ENCODE measurements at regions not wholly inside any gene's neighbourhood (a gene's known extent, or its start where the extent isn't known, plus 50 kb on each side); places are given as distances from the start of the nearest gene placed in this dataset.

DNA sequence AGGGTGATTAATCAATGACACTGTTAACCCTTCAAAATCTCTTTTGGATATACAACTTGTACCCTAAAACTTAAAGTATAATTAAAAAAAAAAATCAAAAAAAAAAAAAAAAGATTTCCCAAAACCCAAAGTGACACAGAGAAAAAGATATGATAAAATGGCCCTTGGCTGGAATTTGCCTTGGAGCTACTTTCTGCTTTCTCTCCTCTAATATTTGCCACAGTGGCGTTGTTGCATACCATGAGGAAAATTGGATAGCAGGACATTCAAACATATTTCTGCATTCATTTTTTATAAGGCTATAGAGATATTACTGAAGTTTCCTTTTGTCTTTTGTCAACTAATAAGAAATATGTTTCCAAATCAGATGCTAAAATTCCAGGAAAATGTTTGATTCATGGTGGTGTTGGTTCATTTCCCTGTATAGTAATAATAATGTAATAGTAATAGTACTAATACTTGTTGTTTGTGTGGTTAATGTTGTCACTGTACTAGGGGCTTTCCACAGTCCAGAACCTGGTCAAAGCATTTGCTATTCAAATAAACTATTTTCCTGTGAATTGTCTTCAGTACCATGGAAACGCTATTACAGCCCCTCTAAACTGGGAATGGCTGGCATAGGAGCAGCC lies 441.3 kb upstream of the THBS1 start:
- Histone ChIP-seq H3K9me3 (ENCODE audit: control insufficient read depth, insufficient read depth, low read depth, low read length) (no peaks in the 10 kb centered on the region), H3K27ac (ENCODE audit: low read length) (peak overlapping the region; percentile 41; the same call in 1 of the 2 replicates), H3K27me3 (ENCODE audit: control insufficient read depth, insufficient read depth, low read length) (no peaks in the 10 kb centered on the region), H3K4me3 (ENCODE audit: low read depth in 2 of 2, low read length in 2 of 2) (no peak overlapping the region), H3K36me3 (ENCODE audit: control insufficient read depth, insufficient read depth, low read length) (no peaks in the 10 kb centered on the region), H3K4me1 (ENCODE audit: control insufficient read depth, insufficient read depth, low read length) (peaks cover 7% of the 10 kb centered on the region; the same call in 1 of the 2 replicates)
- POLR2A ChIA-PET, result no interaction called here
- BruUV-seq (replicated peaks), result no TSS peak
- CTCF ChIA-PET, result no interaction called here
- intact Hi-C loops (cut with micrococcal nuclease; ENCODE audit: unreplicated experiment), result no loop called here
- TF ChIP-seq POLR2AphosphoS5 (IDR thresholded peaks at IDR 0.05; ENCODE audit: low read depth, low read length) (no peak), TCF7L2 (IDR thresholded peaks at IDR 0.05; ENCODE audit: low read depth, low read length) (no peak), SIN3A (IDR thresholded peaks at IDR 0.05; ENCODE audit: borderline replicate concordance, insufficient read depth, low read depth, low read length) (no peak)
- TF ChIP-seq, protein P1, sequence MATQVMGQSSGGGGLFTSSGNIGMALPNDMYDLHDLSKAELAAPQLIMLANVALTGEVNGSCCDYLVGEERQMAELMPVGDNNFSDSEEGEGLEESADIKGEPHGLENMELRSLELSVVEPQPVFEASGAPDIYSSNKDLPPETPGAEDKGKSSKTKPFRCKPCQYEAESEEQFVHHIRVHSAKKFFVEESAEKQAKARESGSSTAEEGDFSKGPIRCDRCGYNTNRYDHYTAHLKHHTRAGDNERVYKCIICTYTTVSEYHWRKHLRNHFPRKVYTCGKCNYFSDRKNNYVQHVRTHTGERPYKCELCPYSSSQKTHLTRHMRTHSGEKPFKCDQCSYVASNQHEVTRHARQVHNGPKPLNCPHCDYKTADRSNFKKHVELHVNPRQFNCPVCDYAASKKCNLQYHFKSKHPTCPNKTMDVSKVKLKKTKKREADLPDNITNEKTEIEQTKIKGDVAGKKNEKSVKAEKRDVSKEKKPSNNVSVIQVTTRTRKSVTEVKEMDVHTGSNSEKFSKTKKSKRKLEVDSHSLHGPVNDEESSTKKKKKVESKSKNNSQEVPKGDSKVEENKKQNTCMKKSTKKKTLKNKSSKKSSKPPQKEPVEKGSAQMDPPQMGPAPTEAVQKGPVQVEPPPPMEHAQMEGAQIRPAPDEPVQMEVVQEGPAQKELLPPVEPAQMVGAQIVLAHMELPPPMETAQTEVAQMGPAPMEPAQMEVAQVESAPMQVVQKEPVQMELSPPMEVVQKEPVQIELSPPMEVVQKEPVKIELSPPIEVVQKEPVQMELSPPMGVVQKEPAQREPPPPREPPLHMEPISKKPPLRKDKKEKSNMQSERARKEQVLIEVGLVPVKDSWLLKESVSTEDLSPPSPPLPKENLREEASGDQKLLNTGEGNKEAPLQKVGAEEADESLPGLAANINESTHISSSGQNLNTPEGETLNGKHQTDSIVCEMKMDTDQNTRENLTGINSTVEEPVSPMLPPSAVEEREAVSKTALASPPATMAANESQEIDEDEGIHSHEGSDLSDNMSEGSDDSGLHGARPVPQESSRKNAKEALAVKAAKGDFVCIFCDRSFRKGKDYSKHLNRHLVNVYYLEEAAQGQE (IDR thresholded peaks at IDR 0.05; ENCODE audit: insufficient read depth in 1 of 2, low read depth in 2 of 2, low read length in 1 of 2), result no peak
- TF ChIP-seq, protein P2, sequence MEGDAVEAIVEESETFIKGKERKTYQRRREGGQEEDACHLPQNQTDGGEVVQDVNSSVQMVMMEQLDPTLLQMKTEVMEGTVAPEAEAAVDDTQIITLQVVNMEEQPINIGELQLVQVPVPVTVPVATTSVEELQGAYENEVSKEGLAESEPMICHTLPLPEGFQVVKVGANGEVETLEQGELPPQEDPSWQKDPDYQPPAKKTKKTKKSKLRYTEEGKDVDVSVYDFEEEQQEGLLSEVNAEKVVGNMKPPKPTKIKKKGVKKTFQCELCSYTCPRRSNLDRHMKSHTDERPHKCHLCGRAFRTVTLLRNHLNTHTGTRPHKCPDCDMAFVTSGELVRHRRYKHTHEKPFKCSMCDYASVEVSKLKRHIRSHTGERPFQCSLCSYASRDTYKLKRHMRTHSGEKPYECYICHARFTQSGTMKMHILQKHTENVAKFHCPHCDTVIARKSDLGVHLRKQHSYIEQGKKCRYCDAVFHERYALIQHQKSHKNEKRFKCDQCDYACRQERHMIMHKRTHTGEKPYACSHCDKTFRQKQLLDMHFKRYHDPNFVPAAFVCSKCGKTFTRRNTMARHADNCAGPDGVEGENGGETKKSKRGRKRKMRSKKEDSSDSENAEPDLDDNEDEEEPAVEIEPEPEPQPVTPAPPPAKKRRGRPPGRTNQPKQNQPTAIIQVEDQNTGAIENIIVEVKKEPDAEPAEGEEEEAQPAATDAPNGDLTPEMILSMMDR (IDR thresholded peaks at IDR 0.05), result no peak
- DNase-seq (ENCODE audit: low read depth, low spot score) (no peak), ATAC-seq (no peak)
- in situ Hi-C loops (cut with HindIII; ENCODE audit: low pct_unique_long_range_greater_than_20kb, low sequenced_read_pairs), result no loop called here

DNA sequence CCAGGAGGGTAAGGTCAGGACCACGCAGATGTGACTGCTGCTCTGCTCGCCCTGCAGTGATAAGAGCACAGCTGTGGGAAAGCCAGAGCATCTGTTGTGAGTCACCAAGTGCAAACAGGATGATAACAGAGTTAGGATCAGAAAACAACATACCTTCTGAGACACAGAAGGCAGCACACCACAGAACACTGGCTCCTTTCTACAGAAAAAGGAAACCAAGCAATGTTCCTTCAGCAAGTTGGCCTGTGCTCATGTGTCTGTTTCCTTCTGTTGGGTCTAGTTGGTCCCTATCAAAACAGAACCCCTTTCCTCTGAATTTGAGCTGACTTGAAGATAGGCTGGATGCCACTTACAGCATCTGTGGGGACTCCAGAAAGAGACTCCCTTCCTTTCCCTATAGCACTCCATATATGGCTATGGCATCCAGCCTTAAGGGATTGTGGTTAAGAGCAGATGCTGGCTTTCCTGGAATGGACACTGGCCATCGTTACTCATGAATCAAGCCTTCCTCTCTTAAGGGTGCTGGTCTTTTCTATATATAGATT lies 440.7 kb upstream of the THBS1 start:
- in situ Hi-C loops (cut with HindIII; ENCODE audit: low pct_unique_long_range_greater_than_20kb, low sequenced_read_pairs), result no loop called here
- no TSS peak for BruUV-seq (replicated peaks)
- ATAC-seq (peak; percentile 95), DNase-seq (ENCODE audit: low read depth, low spot score) (no peak)
- ChIA-PET POLR2A (no interaction called here), CTCF (no interaction called here)
- Histone ChIP-seq H3K9me3 (ENCODE audit: control insufficient read depth, insufficient read depth, low read depth, low read length) (no peaks in the 10 kb centered on the region), H3K36me3 (ENCODE audit: control insufficient read depth, insufficient read depth, low read length) (no peaks in the 10 kb centered on the region), H3K27ac (ENCODE audit: low read length) (peak overlapping the region; percentile 41; the same call in 1 of the 2 replicates), H3K4me3 (ENCODE audit: low read depth in 2 of 2, low read length in 2 of 2) (no peak overlapping the region), H3K27me3 (ENCODE audit: control insufficient read depth, insufficient read depth, low read length) (no peaks in the 10 kb centered on the region), H3K4me1 (ENCODE audit: control insufficient read depth, insufficient read depth, low read length) (peaks cover 7% of the 10 kb centered on the region; the same call in 1 of the 2 replicates)
- intact Hi-C loops (cut with micrococcal nuclease; ENCODE audit: unreplicated experiment), result no loop called here
- TF ChIP-seq, protein P1 (IDR thresholded peaks at IDR 0.05; ENCODE audit: insufficient read depth in 1 of 2, low read depth in 2 of 2, low read length in 1 of 2), result no peak
- TF ChIP-seq, protein P2 (IDR thresholded peaks at IDR 0.05), result no peak
- TF ChIP-seq POLR2AphosphoS5 (IDR thresholded peaks at IDR 0.05; ENCODE audit: low read depth, low read length), result no peak
- no peak for TF ChIP-seq TCF7L2 (IDR thresholded peaks at IDR 0.05; ENCODE audit: low read depth, low read length)
- TF ChIP-seq SIN3A (IDR thresholded peaks at IDR 0.05; ENCODE audit: borderline replicate concordance, insufficient read depth, low read depth, low read length), result no peak

All from Panc1 (cell line).